K562 (cell line): ENCODE measurements at regions not wholly inside any gene's neighbourhood (a gene's known extent, or its start where the extent isn't known, plus 50 kb on each side); places are given as distances from the start of the nearest gene placed in this dataset.

Experiments used
- KDM2B ChIP-seq: fragments of 250-450 bp; sonication (Bioruptor Pico); IDR thresholded peaks from 2 replicates; pipeline ENCODE4 v1.8.0; 2021; ENCODE audit warnings: mild to moderate bottlenecking, moderate library complexity
- ZNF311 ChIP-seq: fragments of 250-450 bp; sonication (Bioruptor Pico); IDR thresholded peaks from 2 replicates; pipeline ENCODE4 v1.4.0; 2020; ENCODE audit warnings: mild to moderate bottlenecking, moderate library complexity
- ZNF561 ChIP-seq: fragments of 450-650 bp; formaldehyde crosslinking; conservative IDR thresholded peaks from 2 replicates; pipeline ENCODE4 v1.4.0; 2020; ENCODE audit warnings: mild to moderate bottlenecking, moderate library complexity
- TF ChIP-seq, protein P1 (sequence below): sonication (generic); formaldehyde crosslinking; IDR thresholded peaks from 2 replicates; pipeline ENCODE4 v1.5.0; 2020; ENCODE audit warnings: missing genetic modification reagents
- TF ChIP-seq, protein P2 (sequence below): fragments of 250-450 bp; sonication (Bioruptor Pico); IDR thresholded peaks from 2 replicates; pipeline ENCODE4 v1.4.0; 2020
- TF ChIP-seq, protein P3 (sequence below): fragments of 450-650 bp; IDR thresholded peaks from 2 replicates; pipeline ENCODE4 v1.6.1; 2014; ENCODE audit warnings: low read depth, mild to moderate bottlenecking, moderate library complexity, borderline replicate concordance

DNA sequence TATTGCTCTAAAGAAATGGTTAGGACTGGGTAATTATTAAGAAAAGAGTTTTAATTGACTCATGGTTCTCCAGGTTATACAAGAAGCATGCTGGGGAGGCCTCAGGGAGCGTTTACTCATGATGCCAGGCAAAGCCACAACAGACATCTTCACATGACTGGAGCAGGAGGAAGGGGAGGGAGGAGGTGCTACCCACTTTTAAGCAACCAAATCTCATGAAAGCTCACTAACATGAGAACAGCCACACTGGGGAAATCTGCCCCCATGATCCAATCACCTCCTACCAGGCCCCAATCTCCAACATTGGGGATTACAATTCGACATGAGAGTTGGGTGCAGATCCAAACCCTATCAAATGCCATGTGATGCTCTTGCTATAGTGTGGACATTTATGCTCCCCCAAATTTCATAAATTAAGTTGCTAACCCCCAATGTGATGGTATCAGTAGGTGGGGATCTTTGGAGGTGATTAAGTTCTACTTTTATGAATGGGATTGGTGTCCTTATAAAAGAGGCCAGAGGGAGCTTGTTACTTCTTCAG is 773.6 kb upstream of the CDH10 start (continued):
- TF ChIP-seq, protein P1, sequence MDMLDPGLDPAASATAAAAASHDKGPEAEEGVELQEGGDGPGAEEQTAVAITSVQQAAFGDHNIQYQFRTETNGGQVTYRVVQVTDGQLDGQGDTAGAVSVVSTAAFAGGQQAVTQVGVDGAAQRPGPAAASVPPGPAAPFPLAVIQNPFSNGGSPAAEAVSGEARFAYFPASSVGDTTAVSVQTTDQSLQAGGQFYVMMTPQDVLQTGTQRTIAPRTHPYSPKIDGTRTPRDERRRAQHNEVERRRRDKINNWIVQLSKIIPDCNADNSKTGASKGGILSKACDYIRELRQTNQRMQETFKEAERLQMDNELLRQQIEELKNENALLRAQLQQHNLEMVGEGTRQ (CRISPR knock-in tag): no peak
- no peak for TF ChIP-seq ZNF561
- TF ChIP-seq KDM2B (CRISPR knock-in tag): no peak
- no peak for TF ChIP-seq ZNF311 (CRISPR knock-in tag)
- TF ChIP-seq, protein P2, sequence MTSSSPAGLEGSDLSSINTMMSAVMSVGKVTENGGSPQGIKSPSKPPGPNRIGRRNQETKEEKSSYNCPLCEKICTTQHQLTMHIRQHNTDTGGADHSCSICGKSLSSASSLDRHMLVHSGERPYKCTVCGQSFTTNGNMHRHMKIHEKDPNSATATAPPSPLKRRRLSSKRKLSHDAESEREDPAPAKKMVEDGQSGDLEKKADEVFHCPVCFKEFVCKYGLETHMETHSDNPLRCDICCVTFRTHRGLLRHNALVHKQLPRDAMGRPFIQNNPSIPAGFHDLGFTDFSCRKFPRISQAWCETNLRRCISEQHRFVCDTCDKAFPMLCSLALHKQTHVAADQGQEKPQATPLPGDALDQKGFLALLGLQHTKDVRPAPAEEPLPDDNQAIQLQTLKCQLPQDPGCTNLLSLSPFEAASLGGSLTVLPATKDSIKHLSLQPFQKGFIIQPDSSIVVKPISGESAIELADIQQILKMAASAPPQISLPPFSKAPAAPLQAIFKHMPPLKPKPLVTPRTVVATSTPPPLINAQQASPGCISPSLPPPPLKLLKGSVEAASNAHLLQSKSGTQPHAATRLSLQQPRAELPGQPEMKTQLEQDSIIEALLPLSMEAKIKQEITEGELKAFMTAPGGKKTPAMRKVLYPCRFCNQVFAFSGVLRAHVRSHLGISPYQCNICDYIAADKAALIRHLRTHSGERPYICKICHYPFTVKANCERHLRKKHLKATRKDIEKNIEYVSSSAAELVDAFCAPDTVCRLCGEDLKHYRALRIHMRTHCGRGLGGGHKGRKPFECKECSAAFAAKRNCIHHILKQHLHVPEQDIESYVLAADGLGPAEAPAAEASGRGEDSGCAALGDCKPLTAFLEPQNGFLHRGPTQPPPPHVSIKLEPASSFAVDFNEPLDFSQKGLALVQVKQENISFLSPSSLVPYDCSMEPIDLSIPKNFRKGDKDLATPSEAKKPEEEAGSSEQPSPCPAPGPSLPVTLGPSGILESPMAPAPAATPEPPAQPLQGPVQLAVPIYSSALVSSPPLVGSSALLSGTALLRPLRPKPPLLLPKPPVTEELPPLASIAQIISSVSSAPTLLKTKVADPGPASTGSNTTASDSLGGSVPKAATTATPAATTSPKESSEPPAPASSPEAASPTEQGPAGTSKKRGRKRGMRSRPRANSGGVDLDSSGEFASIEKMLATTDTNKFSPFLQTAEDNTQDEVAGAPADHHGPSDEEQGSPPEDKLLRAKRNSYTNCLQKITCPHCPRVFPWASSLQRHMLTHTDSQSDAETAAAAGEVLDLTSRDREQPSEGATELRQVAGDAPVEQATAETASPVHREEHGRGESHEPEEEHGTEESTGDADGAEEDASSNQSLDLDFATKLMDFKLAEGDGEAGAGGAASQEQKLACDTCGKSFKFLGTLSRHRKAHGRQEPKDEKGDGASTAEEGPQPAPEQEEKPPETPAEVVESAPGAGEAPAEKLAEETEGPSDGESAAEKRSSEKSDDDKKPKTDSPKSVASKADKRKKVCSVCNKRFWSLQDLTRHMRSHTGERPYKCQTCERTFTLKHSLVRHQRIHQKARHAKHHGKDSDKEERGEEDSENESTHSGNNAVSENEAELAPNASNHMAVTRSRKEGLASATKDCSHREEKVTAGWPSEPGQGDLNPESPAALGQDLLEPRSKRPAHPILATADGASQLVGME (CRISPR knock-in tag): no peak
- TF ChIP-seq, protein P3, sequence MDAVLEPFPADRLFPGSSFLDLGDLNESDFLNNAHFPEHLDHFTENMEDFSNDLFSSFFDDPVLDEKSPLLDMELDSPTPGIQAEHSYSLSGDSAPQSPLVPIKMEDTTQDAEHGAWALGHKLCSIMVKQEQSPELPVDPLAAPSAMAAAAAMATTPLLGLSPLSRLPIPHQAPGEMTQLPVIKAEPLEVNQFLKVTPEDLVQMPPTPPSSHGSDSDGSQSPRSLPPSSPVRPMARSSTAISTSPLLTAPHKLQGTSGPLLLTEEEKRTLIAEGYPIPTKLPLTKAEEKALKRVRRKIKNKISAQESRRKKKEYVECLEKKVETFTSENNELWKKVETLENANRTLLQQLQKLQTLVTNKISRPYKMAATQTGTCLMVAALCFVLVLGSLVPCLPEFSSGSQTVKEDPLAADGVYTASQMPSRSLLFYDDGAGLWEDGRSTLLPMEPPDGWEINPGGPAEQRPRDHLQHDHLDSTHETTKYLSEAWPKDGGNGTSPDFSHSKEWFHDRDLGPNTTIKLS: no peak
